ENCODE measurements at regions not wholly inside any gene's neighbourhood (a gene's known extent, or its start where the extent isn't known, plus 50 kb on each side); places are given as distances from the start of the nearest gene placed in this dataset.

GRCh38 chr3:30480587-30480986, 125.8 kb upstream of the TGFBR2 start:
- TF ChIP-seq CTCF (conservative IDR thresholded peaks at IDR 0.05; ENCODE audit: low read depth in 2 of 2) (no peak), REST (IDR thresholded peaks at IDR 0.05; ENCODE audit: unreplicated experiment) (no peak), POLR2AphosphoS5 (IDR thresholded peaks at IDR 0.05; ENCODE audit: low read depth) (no peak), EZH2 (IDR thresholded peaks at IDR 0.05; ENCODE audit: low read depth, unreplicated experiment) (no peak), EZH2phosphoT487 (IDR thresholded peaks at IDR 0.05; ENCODE audit: unreplicated experiment) (no peak), JUNB (IDR thresholded peaks at IDR 0.05; ENCODE audit: unreplicated experiment) (no peak)

Measured in GM23338 (cell line).